ENCODE measurements at regions not wholly inside any gene's neighbourhood (a gene's known extent, or its start where the extent isn't known, plus 50 kb on each side); places are given as distances from the start of the nearest gene placed in this dataset.

GRCh38 chr10:63692220-63692896 is 171.2 kb downstream of the REEP3 start:
- intact Hi-C loops (cut with micrococcal nuclease; ENCODE audit: unreplicated experiment) (no loop called here), in situ Hi-C loops (cut with HindIII; ENCODE audit: extremely low pct_ligation_motif_present, low pct_unique_long_range_greater_than_20kb) (no loop called here)
- Histone ChIP-seq H3K79me2 (ENCODE audit: insufficient read depth, low read length) (no peaks in the 10 kb centered on the region), H3K27ac (ENCODE audit: extremely low read length, insufficient read depth, low read length) (no peak overlapping the region), H3K9ac (ENCODE audit: insufficient read depth, low read depth, low read length) (no peak overlapping the region), H3K36me3 (replicated peaks in 1 of 2; ENCODE audit: control insufficient read depth in 1 of 2, insufficient read depth in 2 of 2, low read length in 2 of 2) (no peaks in the 10 kb centered on the region), H3K27me3 (ENCODE audit: control insufficient read depth in 1 of 2, insufficient read depth in 2 of 2, low read length in 2 of 2) (no peaks in the 10 kb centered on the region), H4K20me1 (ENCODE audit: insufficient read depth, low read length) (no peaks in the 10 kb centered on the region), H3K4me3 (replicated peaks in 1 of 3; ENCODE audit: insufficient read depth in 1 of 3, low read depth in 2 of 3, low read length in 3 of 3) (no peak overlapping the region), H2AFZ (ENCODE audit: low read length) (no peak overlapping the region), H3K4me1 (ENCODE audit: insufficient read depth, low read length) (no peaks in the 10 kb centered on the region), H3K4me2 (ENCODE audit: low read depth, low read length) (no peak overlapping the region), H3K9me3 (ENCODE audit: low read length) (no peaks in the 10 kb centered on the region)
- DNase-seq (ENCODE audit: low spot score), result no peak
- no TSS peak for BruUV-seq (replicated peaks)
- CTCF ChIA-PET (ENCODE audit: low intra/inter-chr PET ratio, low total read pairs), result no interaction called here
- POLR2A ChIA-PET, result no interaction called here
- no peak for FAIRE-seq
- no peak for ATAC-seq
- WGBS (ENCODE audit: low lambda C conversion rate), result 3% methylated on average over 2 of the region's 2 CpGs
- no peak for TF ChIP-seq ZNF644 (CRISPR knock-in tag; IDR thresholded peaks at IDR 0.05; ENCODE audit: low read depth)
- no peak for TF ChIP-seq ZNF891 (CRISPR knock-in tag; IDR thresholded peaks at IDR 0.05)
- no peak for TF ChIP-seq PLSCR1 (CRISPR knock-in tag; IDR thresholded peaks at IDR 0.05; ENCODE audit: borderline replicate concordance)
- TF ChIP-seq ZNF33B (CRISPR knock-in tag; IDR thresholded peaks at IDR 0.05), result no peak
- no peak for TF ChIP-seq CENPT (CRISPR knock-in tag; IDR thresholded peaks at IDR 0.05; ENCODE audit: low read depth)
- TF ChIP-seq YY1 (IDR thresholded peaks at IDR 0.05; ENCODE audit: insufficient read depth, insufficient replicate concordance, low read depth, low read length), result no peak
- no peak for TF ChIP-seq SP2 (CRISPR knock-in tag; IDR thresholded peaks at IDR 0.05)
- no peak for TF ChIP-seq PHF20 (CRISPR knock-in tag; IDR thresholded peaks at IDR 0.05)
- no peak for TF ChIP-seq ZNF441 (CRISPR knock-in tag; IDR thresholded peaks at IDR 0.05; ENCODE audit: borderline replicate concordance)
- TF ChIP-seq ZNF251 (CRISPR knock-in tag; IDR thresholded peaks at IDR 0.05), result no peak
- no peak for TF ChIP-seq ZNF468 (CRISPR knock-in tag; IDR thresholded peaks at IDR 0.05)
- TF ChIP-seq KLF11 (CRISPR knock-in tag; IDR thresholded peaks at IDR 0.05), result no peak
- TF ChIP-seq NFIC (IDR thresholded peaks at IDR 0.05; ENCODE audit: low read length), result no peak
- TF ChIP-seq, protein P1, sequence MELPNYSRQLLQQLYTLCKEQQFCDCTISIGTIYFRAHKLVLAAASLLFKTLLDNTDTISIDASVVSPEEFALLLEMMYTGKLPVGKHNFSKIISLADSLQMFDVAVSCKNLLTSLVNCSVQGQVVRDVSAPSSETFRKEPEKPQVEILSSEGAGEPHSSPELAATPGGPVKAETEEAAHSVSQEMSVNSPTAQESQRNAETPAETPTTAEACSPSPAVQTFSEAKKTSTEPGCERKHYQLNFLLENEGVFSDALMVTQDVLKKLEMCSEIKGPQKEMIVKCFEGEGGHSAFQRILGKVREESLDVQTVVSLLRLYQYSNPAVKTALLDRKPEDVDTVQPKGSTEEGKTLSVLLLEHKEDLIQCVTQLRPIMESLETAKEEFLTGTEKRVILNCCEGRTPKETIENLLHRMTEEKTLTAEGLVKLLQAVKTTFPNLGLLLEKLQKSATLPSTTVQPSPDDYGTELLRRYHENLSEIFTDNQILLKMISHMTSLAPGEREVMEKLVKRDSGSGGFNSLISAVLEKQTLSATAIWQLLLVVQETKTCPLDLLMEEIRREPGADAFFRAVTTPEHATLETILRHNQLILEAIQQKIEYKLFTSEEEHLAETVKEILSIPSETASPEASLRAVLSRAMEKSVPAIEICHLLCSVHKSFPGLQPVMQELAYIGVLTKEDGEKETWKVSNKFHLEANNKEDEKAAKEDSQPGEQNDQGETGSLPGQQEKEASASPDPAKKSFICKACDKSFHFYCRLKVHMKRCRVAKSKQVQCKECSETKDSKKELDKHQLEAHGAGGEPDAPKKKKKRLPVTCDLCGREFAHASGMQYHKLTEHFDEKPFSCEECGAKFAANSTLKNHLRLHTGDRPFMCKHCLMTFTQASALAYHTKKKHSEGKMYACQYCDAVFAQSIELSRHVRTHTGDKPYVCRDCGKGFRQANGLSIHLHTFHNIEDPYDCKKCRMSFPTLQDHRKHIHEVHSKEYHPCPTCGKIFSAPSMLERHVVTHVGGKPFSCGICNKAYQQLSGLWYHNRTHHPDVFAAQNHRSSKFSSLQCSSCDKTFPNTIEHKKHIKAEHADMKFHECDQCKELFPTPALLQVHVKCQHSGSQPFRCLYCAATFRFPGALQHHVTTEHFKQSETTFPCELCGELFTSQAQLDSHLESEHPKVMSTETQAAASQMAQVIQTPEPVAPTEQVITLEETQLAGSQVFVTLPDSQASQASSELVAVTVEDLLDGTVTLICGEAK (IDR thresholded peaks at IDR 0.05), result no peak
- TF ChIP-seq, protein P1 (CRISPR knock-in tag; IDR thresholded peaks at IDR 0.05), result no peak
- no peak for TF ChIP-seq ZNF264 (CRISPR knock-in tag; IDR thresholded peaks at IDR 0.05)

Data from HepG2 (cell line).